GM12878 (cell line): ENCODE measurements at regions not wholly inside any gene's neighbourhood (a gene's known extent, or its start where the extent isn't known, plus 50 kb on each side); places are given as distances from the start of the nearest gene placed in this dataset.

ENCODE experiments used
- PAX8 ChIP-seq: fragments of 450-650 bp; IDR thresholded peaks from 2 replicates; pipeline ENCODE4 v1.6.1; 2017; ENCODE audit warnings: mild to moderate bottlenecking, moderate library complexity
- RAD51 ChIP-seq: fragments of 450-650 bp; IDR thresholded peaks from 2 replicates; pipeline ENCODE4 v1.6.1; 2016; ENCODE audit warnings: moderate library complexity, mild to moderate bottlenecking, inconsistent platforms
- RB1 ChIP-seq: fragments of 450-650 bp; formaldehyde crosslinking; IDR thresholded peaks from 2 replicates; pipeline ENCODE4 v1.6.1; 2017; ENCODE audit warnings: mild to moderate bottlenecking, borderline replicate concordance
- TF ChIP-seq, protein P1 (sequence below): fragments of 150-350 bp; IDR thresholded peaks from 2 replicates; pipeline ENCODE4 v1.6.1; 2016; ENCODE audit warnings: low read depth, low read length
- TF ChIP-seq, protein P2 (sequence below), 3 experiments: IDR thresholded peaks in 2 of 3; conservative IDR thresholded peaks in 1 of 3; 2 replicates each; pipeline ENCODE4 v1.5.1; 2011; ENCODE audit warnings: low read depth in 3 of 3, low read length in 3 of 3, mild to moderate bottlenecking in 3 of 3, control low read depth in 2 of 3, moderate library complexity in 2 of 3, inconsistent platforms in 1 of 3, mixed read lengths in 1 of 3; ENCODE audit not compliant: control insufficient read depth in 2 of 3, insufficient read depth in 1 of 3; ENCODE audit errors: extremely low read depth in 1 of 3

DNA sequence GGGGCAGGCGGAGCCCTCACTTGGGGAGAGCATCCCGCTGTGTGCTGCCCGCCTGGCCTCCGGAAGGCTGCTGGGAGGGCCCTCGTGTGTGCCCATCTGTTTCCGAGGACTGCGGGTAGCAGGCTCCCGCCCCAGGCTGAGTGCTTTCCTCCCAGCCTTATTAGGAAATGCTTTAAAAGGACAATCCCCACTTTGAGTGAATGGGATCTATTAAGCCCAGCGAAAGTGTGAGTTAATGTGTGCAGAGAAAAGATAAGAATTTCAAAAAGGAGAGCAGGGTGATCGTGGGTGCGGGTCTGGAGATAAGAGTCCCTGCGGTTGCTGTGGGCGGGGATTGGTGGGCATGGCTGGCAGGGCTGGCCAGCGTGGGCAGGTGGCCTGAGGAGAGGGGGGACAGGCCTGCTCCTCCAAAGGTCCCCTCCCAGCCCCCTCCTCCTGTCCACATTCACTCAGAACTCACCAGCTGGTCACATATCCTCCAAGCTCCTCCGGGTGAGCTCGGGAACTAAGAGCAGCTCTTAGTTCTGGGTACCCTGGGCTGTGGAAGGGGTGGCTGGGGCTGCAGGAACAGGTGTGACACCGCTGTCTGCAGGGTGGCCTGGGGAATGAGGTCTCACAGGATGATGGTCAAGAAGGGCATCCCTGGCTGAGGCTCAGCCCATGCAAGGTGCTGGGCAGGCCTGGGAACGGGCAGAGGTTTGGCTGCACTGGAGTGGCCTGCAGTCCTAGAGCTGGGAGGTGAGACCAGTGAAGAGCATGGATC lies 1260.3 kb downstream of the BRD1 start:
- TF ChIP-seq, protein P1, sequence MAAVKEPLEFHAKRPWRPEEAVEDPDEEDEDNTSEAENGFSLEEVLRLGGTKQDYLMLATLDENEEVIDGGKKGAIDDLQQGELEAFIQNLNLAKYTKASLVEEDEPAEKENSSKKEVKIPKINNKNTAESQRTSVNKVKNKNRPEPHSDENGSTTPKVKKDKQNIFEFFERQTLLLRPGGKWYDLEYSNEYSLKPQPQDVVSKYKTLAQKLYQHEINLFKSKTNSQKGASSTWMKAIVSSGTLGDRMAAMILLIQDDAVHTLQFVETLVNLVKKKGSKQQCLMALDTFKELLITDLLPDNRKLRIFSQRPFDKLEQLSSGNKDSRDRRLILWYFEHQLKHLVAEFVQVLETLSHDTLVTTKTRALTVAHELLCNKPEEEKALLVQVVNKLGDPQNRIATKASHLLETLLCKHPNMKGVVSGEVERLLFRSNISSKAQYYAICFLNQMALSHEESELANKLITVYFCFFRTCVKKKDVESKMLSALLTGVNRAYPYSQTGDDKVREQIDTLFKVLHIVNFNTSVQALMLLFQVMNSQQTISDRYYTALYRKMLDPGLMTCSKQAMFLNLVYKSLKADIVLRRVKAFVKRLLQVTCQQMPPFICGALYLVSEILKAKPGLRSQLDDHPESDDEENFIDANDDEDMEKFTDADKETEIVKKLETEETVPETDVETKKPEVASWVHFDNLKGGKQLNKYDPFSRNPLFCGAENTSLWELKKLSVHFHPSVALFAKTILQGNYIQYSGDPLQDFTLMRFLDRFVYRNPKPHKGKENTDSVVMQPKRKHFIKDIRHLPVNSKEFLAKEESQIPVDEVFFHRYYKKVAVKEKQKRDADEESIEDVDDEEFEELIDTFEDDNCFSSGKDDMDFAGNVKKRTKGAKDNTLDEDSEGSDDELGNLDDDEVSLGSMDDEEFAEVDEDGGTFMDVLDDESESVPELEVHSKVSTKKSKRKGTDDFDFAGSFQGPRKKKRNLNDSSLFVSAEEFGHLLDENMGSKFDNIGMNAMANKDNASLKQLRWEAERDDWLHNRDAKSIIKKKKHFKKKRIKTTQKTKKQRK, result no peak
- TF ChIP-seq, protein P2, sequence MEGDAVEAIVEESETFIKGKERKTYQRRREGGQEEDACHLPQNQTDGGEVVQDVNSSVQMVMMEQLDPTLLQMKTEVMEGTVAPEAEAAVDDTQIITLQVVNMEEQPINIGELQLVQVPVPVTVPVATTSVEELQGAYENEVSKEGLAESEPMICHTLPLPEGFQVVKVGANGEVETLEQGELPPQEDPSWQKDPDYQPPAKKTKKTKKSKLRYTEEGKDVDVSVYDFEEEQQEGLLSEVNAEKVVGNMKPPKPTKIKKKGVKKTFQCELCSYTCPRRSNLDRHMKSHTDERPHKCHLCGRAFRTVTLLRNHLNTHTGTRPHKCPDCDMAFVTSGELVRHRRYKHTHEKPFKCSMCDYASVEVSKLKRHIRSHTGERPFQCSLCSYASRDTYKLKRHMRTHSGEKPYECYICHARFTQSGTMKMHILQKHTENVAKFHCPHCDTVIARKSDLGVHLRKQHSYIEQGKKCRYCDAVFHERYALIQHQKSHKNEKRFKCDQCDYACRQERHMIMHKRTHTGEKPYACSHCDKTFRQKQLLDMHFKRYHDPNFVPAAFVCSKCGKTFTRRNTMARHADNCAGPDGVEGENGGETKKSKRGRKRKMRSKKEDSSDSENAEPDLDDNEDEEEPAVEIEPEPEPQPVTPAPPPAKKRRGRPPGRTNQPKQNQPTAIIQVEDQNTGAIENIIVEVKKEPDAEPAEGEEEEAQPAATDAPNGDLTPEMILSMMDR (IDR thresholded peaks at IDR 0.05 in 2 of 3, conservative IDR thresholded peaks at IDR 0.05 in 1 of 3; ENCODE audit: control insufficient read depth in 2 of 3, extremely low read depth in 1 of 3, insufficient read depth in 1 of 3, low read depth in 3 of 3, low read length in 3 of 3), result no peak
- no peak for TF ChIP-seq RAD51
- TF ChIP-seq PAX8, result no peak
- no peak for TF ChIP-seq RB1
